ENCODE measurements at regions not wholly inside any gene's neighbourhood (a gene's known extent, or its start where the extent isn't known, plus 50 kb on each side); places are given as distances from the start of the nearest gene placed in this dataset.
A peak's percentile ranks its signal among the peaks of the same experiment; 100 is the strongest.

DNA sequence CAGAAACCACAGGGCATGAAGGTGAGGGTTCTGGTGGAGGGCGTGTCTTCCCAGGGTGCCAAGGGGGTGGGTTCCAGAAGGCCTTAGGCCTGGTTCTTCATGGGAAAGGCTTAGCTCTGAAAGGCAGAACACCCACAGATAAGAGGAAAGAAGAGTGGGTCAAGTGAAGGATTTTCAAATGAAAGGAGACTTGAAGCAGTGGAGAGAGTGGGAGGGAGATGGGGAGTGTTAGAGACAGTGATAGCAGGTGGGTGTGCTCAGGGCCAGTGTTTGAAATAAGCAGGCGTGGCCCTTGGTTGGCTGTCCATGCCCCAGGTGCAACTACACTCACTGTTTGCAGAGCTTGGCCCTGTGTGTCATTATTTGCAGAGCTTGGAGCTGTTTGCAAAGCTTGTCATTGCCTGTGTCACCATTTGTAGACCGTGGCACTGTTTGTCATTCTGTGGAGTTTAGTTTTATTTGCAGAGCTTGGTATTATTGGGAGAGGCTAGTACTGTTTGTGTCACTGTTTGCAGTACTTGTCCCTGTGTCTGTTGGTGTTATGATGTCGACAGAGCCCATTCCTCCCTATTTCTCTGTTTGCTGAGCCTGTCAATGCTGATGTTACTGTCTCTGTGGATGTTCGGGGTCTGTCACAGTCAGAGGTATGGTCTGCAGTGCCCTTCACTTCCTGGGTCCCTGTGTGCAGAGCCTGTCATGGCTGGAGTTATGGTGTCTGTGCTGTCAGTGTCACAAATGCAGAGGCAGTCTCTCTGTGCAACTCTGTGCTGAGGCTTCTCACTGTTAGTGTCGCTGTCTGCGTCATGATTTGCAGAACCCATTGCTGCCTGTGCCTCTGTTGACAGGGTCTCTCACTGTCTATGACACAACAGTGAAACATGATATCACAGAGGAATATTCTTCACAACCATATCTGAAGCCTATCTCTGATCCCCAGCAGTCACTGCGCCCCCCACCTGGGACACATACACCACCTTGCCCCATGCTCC is 127.7 kb upstream of the LRFN2 start:
- DNase-seq, result peak; percentile 36

DNA sequence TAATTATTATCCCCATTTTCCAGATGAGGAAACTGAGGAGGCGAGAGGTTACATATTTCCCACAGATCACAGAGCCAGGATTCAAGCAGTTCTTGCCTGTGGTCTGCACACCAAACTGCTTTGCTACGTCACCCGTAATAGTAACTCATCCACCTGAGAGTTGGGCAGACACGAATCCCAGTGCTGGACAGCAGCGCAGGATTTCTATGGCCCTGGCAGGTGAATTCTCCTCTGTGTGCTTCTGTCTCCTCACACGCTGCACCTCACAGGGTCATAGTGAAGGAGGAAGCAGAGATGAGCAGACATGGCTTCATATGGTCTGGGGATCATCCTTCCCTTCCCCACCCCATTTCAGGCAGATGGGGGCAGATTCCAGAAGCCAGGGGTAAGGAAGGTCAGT is 127.0 kb upstream of the LRFN2 start:
- DNase-seq, result no peak

DNA sequence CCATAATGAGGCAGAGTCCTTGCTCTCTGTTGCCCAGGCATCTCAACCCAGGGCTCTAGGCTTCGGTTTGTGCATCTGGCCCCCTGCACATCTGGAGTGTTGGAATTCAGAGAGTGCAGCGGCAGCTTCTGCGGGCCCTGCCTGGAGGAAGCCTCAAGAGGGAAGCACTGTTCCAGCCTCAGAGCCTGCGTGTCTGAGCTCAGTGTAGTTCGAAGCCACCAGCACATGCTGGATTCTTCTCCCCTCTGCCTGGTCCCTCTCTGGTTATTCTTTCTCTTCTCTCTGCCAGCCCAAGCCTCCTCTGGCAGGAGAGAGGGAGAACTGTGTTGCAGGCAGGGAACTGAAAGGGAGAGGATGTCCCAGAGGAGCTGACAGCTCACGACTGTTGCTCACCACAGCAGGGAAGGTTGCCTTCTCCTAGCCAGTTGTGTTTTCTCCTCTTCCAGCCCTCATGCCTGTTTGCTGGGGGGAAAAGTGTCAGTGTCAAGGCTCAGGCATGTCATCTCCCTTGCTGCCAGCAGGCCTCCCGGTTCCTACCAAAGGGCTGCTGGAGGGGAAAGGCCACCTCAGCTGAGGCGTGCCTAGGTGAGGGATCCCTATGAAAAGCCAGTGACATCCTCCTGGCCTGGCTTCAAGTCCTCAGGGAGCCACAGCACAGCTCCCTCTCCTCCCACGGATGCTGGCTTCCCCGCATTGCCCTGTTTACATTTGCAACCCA is 126.0 kb upstream of the LRFN2 start:
- DNase-seq, result peak; percentile 30

DNA sequence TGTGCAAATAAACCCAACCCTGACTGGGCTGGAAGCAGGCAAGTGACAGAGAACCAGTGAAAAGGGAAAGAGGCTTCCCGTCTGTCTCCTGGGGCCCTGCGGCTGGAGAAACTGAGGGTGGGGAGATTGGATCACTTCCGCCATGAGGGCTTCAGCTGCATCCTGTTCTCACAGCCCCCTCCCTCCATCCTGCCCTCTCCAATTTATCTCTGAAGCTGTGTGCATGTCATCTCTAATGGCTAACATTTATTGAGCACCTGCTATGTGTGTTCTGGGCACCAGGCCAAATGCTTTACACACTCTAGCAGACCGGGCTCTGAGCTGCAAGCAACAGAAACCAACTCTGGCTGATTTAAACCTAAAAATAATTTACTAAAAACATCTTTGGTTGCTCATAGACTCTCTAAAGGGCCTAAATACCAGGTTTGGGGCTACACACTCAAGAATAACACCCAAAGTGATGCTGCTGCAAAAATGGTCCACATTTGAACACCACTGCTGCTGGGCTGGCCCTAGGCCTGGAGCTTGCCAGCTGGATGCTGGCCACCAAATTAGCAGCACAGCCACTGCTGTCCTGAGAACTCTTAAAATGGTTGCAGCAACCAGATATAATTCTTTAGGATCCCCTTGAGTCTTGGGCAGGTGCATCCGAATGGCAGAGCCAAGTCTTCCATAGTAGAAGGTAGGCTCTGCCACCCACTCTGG is 123.6 kb upstream of the LRFN2 start:
- peak; percentile 57 for DNase-seq

DNA sequence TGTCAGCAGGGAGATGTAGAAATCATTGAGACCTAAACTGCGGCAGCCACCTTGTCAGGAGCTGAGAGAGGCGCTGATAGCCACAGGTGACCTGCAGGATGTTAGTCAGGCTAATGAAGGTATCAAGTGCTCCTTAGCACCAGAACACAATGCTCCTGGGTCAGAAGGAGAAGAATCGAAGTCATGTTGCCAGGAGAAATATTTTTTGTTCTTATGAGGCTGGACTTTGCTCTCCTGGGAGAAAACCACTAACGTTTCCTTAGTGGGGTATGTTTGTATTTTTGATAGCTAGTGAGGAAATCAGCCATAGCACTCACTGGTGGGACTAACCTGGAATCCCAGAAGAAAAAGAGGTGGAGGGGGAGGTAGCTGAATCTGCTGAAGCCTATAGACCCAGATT is 120.9 kb upstream of the LRFN2 start:
- DNase-seq, result no peak

DNA sequence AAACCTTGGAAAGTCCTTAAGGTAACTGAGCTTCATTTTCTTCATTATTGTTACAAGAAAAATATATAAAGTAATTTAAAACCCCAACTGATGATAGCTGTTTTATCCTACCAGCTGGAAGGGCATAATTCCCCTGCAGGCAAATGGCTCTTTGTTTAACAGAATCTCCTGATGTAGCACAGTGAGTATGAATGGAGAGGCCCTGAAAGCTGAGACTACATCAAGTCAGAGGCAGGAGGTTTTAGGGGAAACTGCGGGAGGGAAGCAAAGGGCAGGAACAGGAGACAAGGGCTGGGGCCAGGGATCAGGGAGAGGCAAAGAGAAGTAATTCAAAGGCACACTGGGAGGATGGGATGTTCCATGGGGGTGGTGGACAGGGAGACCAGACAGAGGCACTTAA is 119.0 kb upstream of the LRFN2 start:
- DNase-seq, result no peak

DNA sequence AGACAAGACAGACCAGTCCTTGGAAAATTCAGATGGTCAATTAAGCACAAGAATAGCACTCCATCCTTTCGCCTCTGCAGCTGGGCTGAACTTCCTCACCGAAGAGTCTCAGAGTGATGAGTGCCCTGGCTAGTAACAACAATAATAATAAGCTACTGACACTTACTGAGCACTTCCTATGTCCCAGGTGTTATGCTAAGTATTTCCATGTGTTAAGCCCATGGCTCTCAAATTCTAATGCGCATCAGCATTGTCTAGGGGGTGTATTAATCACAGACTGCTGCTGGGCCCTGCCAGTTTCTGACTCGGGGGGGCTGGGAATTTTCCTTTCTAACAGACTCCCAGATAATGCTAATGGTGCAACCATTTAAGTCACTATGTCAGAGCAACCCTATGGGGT is 118.2 kb upstream of the LRFN2 start:
- no peak for DNase-seq

DNA sequence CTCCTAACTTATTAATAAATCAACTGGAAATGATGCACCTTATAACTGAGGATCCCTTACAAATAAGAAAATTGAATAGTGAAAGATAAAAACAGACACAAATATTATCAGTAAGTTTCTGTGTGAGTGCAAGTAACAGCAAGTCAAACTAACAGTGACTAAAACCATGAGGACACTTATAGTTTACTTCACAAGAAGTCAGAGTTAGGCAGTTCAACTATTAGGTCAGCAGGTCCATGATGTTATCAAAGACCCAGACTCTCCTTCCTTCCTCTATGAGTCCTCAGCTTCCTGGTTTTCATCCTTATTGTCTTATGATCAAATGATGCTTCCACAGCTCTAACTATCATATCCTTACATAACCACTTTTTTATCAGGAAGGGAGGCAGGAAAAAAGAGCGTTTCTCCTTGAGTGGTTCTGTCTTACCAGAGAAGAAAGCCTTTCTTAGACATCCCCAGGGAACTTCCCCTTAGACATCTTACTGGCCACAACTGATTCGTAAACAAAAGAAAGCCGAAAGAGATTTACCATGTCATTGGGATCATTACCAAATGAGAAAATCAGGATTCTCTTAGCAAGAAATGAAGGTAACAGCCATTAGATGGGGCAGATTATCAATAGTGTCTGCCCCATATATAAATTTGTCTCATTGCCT is 114.3 kb upstream of the LRFN2 start:
- no peak for DNase-seq

DNA sequence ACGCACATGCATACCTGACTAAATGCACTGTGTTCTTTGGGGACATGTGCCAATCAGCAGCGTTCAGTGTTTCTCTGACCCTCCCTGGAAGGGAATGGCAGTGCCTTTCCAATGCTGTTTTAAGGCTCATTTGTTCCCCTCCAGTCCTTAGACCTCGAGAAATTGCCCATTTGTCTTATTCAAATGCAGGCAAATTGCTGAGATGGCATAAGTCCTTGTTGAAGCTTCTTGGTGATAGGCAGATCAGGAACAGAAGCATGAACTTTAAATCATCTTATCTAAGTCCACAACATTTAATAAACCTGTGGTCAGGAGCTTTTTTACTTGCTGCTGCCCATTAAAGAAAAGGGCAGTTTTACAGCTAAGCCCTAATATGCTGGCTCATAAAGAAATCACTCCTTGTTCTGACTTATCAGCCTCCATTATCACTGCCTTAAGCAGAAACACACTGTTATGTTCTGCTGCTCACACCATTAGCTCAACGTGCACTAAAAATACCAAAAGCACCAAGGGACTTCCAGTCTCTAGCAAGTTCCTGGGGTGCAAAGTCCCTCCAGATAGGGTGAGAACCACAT is 112.9 kb upstream of the LRFN2 start:
- DNase-seq, result no peak

DNA sequence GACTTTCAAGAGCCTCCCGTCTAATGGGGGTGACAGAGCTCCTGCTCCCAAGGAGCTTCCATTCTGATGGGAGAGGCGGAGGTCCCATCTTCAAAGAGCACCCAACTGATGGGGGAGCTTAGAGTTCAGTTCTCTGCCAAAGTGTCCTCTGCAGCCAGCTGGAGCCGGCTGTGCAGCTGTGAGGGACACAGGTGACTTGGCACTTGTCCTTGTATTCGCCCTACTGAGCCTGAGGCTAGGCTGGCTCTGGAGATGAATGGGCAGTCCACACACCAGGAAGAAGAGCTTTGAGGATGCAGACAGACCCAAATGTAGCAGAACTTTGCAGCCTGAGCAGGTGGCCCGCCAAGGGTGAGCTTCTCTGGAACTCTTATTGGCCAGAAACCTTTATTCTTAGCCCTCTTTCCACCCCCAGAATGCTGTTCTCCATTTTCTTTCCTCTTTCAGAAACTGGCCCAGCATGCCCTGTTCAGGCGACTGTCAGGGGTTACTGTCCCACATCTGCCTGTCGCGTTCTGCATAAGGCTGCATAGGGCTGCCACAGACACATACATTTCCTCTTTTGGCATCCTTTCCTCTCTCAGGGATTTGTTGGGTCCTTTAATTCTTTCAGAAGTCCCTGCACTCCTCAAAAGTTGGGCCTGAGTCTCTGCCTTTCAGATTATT is 108.7 kb upstream of the LRFN2 start:
- DNase-seq, result no peak

DNA sequence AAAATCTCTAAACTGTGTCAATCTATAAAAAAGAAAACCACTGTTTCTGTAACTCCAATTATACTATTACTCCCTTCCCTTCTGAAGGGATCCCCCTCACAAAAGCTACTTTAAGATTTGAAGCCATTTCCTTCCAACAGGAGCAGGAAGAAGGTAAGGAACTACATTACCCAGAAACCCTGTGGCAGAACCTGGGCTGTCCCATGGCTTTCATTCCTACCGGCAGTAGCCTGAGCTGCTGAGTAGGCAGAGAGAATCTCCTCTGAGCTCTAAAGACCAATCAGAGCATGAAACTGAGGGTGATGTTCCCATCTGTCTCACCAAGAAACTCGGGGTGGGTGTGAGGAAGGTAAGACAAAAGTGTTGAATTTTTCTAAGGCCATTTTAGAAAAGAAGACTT is 108.0 kb upstream of the LRFN2 start:
- DNase-seq, result peak; percentile 40

DNA sequence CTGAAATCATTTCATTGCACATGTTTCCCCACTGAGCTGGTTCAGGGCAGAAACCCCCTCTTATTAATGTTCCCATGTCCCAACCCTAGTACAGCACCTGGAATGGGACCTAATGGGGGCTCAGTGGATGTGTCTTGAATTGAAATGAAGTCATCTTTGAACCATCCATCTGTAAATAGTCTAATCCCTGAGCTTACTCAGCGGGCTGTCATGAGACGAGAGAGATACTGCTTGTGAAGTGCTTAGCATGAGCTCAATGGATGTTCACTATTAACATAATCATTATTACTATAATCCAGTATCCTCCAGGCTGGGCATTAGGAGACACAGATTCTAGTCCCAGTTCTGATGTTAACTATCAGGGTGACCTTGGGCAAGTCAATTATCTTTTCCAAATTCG is 106.6 kb upstream of the LRFN2 start:
- no peak for DNase-seq

DNA sequence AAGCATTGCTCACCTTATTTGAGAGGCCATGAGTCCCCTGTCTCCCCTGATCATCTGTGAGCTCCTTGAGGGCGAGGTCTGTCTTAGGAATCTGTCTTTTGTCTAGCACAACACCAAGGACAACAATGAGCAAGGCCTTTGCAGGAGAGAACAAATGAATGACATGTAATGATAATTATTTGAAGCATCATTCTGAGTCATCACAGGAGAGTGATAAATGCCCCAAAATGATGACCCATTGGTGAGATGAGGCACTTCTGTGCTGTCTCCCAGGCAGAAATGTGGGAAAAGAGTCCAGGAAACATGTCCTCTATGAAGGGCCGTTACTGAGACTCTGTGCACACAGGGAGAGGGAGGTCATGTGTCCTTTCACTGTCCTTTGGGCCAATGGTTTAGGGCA is 105.2 kb upstream of the LRFN2 start:
- DNase-seq, result no peak

DNA sequence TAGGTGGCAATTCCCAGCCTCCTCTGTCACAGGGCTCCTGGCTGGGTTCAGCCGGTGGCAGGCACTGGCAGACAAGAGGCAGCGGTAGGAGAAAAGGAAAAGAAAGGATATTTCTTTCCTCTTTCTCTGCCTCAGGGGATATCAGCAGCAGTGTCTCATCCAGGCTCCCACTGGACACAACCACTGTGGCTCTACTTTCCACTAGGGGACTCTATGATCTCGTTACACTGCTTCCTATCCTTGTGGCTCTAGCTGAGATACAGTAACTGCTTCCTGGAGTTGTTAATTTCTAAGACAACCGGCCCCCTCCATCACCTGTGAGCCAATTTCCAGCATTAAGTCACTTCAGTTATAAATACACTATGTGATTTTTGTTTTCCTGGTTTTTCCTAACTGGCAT is 102.0 kb upstream of the LRFN2 start:
- DNase-seq, result no peak

DNA sequence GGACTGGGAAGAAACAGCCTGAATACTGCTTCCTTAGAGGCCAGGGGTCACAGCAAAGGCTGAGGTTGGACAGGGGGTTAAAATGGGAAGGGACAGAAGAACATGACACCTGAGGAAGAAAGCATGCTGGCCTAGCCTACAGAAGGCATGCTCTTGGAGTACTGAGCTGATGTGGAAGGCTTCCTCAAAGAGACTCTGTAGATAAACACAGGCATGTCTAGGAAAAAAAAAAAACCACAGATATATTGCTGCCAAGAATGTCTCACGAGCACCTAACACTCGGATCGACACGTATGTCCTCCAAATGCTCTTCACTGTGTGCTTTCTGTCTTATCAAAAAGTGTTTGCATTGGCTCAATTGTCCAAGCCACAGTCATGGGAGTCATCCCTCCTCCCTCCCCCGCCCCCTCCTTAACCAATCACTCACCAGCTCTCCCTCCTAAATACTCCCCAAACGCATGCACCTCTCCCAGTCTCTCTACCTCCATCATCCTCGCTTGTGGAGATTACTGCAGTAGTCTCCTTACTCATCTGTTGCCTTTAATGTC is 101.1 kb upstream of the LRFN2 start:
- DNase-seq, result peak; percentile 69

DNA sequence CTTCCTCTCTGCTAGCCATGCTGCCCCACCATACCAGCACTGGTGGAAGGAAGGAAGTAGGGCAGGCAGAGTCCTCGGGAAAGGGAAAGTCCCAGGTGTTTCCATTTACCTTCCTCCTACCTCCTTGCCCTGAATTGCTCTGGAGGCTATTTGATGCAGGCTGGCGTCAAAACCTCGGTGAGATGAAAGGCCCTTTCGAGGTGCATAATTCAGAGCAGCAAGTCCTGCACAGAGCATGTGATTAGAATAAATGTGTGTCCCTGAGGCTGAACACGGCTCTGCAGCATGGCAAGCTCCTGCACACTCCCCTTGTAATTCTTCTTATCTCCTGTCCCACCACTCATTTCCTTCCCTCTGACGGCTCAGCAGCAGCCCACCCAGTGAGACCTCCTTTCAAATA is 98.7 kb upstream of the LRFN2 start:
- DNase-seq, result no peak

DNA sequence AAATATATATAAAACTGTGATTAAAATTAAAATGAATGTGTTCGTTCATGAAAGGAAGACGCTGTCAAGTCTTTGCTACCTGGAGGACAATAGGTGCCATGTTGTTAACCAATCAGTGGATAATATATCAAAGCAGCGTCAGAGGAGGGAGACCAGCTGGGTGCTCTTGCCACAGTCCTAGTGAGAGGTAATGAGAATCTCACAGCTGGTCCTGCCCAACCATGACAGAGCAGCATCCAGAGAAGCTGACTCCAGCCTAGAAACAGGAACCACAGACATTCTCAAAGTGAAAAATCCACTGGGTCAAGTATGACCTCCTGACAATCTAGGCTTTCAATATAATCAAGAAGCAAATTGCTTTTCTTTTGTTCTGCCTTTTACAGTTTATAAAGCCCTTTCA is 94.5 kb upstream of the LRFN2 start:
- DNase-seq, result no peak

DNA sequence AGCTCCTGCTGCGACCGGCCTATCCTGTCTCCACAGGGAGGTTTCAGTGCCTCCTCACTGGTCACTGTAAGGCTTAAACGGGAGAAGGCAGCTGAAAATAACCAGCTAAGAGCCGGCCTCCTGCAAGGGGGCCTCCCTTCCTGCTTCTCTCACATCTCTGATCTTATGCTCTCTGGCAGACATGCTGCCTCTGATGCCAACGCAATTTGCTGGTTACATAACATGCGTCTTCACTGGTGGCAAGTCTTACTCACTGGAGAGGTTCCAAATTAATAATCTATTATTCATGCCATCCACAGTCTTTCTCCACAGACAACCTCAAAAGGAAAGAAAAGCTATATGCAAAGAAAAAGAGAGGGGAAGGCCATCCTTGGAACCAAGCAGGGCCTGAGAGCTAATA is 91.8 kb upstream of the LRFN2 start:
- no peak for DNase-seq

DNA sequence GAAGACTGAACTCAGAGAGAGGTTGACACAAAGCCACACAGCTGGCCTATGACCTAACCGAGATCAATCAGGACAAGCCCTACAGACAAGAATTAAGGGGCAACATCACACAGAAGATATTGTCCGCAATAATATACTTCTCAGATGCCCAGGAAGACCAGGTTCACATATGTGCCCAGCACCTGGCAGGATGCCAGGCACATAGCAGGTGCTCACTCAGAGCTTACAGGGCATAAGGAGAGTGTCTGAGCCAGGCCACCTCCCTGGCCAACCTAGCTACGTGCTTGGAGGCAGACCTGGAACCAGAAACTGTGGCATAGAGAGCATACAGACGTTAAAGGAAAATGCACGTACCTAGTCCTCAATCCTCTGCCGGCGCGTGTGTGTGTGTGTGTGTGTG is 87.0 kb upstream of the LRFN2 start:
- no peak for DNase-seq

DNA sequence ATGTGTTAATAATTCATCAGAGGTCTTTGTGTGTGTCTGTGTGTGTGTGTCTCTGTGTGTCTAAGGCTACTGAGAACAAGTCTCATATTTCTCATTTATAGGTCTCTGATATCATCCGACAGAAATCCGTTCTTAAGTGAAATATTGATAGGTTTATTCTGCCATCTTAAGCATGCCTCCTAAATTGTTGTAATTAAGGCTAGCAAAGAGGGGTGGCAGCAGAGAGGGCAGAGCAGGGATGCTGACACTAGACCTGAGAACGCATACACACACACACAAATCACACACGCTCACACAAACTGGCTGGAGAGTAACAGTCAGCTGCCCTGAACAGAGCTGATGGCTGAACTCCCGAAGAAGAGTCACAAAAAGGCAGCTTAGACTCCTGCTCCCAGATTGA is 84.9 kb upstream of the LRFN2 start:
- DNase-seq, result no peak

DNA sequence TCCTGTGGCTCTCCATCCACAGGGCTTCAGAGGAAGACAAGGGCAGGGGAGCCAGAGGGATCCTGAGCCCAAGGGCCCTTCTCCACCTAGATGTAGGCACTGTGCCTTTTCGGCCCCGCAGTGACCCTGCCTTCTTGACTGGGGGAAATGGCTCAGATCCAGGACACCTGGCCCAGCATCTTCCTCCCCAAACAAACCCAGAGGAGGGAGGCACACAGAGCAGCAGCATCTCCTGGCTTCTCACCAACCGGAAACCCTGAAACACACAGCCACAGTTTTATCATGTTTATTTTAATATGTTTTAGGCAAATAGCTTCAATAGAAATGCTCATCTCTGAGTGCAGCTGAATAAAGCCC is 84.5 kb upstream of the LRFN2 start:
- DNase-seq, result no peak
